ENCODE measurements at regions not wholly inside any gene's neighbourhood (a gene's known extent, or its start where the extent isn't known, plus 50 kb on each side); places are given as distances from the start of the nearest gene placed in this dataset.

GRCh38 chr5:155885199-155885598, 441.8 kb upstream of the SGCD start:
- TF ChIP-seq, protein P1, sequence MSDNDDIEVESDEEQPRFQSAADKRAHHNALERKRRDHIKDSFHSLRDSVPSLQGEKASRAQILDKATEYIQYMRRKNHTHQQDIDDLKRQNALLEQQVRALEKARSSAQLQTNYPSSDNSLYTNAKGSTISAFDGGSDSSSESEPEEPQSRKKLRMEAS (IDR thresholded peaks at IDR 0.05), result no peak
- TF ChIP-seq SIN3A (IDR thresholded peaks at IDR 0.05; ENCODE audit: low read depth), result no peak
- TF ChIP-seq, protein P2, sequence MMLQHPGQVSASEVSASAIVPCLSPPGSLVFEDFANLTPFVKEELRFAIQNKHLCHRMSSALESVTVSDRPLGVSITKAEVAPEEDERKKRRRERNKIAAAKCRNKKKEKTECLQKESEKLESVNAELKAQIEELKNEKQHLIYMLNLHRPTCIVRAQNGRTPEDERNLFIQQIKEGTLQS (IDR thresholded peaks at IDR 0.05), result no peak
- TF ChIP-seq TCF7L2 (IDR thresholded peaks at IDR 0.05; ENCODE audit: borderline replicate concordance, extremely low read depth, insufficient read depth, insufficient read length), result no peak
- TF ChIP-seq, protein P3, sequence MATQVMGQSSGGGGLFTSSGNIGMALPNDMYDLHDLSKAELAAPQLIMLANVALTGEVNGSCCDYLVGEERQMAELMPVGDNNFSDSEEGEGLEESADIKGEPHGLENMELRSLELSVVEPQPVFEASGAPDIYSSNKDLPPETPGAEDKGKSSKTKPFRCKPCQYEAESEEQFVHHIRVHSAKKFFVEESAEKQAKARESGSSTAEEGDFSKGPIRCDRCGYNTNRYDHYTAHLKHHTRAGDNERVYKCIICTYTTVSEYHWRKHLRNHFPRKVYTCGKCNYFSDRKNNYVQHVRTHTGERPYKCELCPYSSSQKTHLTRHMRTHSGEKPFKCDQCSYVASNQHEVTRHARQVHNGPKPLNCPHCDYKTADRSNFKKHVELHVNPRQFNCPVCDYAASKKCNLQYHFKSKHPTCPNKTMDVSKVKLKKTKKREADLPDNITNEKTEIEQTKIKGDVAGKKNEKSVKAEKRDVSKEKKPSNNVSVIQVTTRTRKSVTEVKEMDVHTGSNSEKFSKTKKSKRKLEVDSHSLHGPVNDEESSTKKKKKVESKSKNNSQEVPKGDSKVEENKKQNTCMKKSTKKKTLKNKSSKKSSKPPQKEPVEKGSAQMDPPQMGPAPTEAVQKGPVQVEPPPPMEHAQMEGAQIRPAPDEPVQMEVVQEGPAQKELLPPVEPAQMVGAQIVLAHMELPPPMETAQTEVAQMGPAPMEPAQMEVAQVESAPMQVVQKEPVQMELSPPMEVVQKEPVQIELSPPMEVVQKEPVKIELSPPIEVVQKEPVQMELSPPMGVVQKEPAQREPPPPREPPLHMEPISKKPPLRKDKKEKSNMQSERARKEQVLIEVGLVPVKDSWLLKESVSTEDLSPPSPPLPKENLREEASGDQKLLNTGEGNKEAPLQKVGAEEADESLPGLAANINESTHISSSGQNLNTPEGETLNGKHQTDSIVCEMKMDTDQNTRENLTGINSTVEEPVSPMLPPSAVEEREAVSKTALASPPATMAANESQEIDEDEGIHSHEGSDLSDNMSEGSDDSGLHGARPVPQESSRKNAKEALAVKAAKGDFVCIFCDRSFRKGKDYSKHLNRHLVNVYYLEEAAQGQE (IDR thresholded peaks at IDR 0.05; ENCODE audit: low read depth), result no peak
- TF ChIP-seq SRF (IDR thresholded peaks at IDR 0.05; ENCODE audit: low read depth), result no peak
- no peak for TF ChIP-seq EZH2phosphoT487 (IDR thresholded peaks at IDR 0.05; ENCODE audit: borderline replicate concordance)
- no peak for TF ChIP-seq JUND (IDR thresholded peaks at IDR 0.05)
- TF ChIP-seq CEBPB (IDR thresholded peaks at IDR 0.05; ENCODE audit: low read depth), result no peak
- DNase-seq (ENCODE audit: low read depth, low spot score), result no peak
- peaks cover under 1 to 6% of the 10 kb centered on the region in 2 experiments; a peak in 2 of 4 replicates for H3K9me3 ChIP-seq (ENCODE audit: control insufficient read depth in 1 of 2, insufficient read depth in 1 of 2, low read depth in 1 of 2, low read length in 2 of 2)
- intact Hi-C loops (cut with micrococcal nuclease), result no loop called here
- POLR2A ChIA-PET, result no interaction called here
- H3K27ac ChIP-seq (ENCODE audit: low read depth, low read length), result no peak overlapping the region
- H3K27me3 ChIP-seq (ENCODE audit: insufficient read depth, low read length), result no peaks in the 10 kb centered on the region
- no peak overlapping the region for H3K9ac ChIP-seq (ENCODE audit: low read length)
- no peaks in the 10 kb centered on the region for H3K9me2 ChIP-seq (ENCODE audit: insufficient read depth)
- no peak for ATAC-seq
- RAD21 ChIA-PET (ENCODE audit: low non-redundant PET in 1 of 2, low total read pairs in 2 of 2, uncharacterized antibody in 2 of 2, unreplicated experiment in 2 of 2), result no interaction called here
- H2AFZ ChIP-seq (ENCODE audit: low read depth, low read length, poor library complexity, severe bottlenecking), result no peak overlapping the region
- H3K4me1 ChIP-seq (ENCODE audit: control insufficient read depth in 1 of 2, insufficient read depth in 2 of 2, low read length in 2 of 2), result no peaks in the 10 kb centered on the region
- CTCF ChIA-PET, result no interaction called here
- H3K4me2 ChIP-seq (ENCODE audit: low read length), result no peak overlapping the region
- H3K79me2 ChIP-seq (ENCODE audit: insufficient read depth, low read length), result no peaks in the 10 kb centered on the region
- BruUV-seq (replicated peaks), result no TSS peak
- no peaks in the 10 kb centered on the region for H3K36me3 ChIP-seq (ENCODE audit: control insufficient read depth in 1 of 2, insufficient read depth in 2 of 2, low read length in 2 of 2)
- no peaks in the 10 kb centered on the region for H4K20me1 ChIP-seq (ENCODE audit: insufficient read depth)
- no peak overlapping the region for H3K4me3 ChIP-seq (replicated peaks in 1 of 2; ENCODE audit: low read depth in 1 of 2, low read length in 2 of 2)
